Pulmonary artery endothelial cell (primary cell): ENCODE measurements at regions not wholly inside any gene's neighbourhood (a gene's known extent, or its start where the extent isn't known, plus 50 kb on each side); places are given as distances from the start of the nearest gene placed in this dataset.

Experiments used
- DNase-seq: peaks from one replicate; pipeline ENCODE4 v3.0.0-alpha.2; 2011; ENCODE audit warnings: low read depth, low spot score

- DNase-seq = no peak
These were observed 495.5 kb upstream of the SGCD start for GRCh38 chr5:155831491-155831890.

GRCh38 chr5:155833287-155833686 lies 493.7 kb upstream of the SGCD start:
- no peak for DNase-seq

GRCh38 chr5:155834271-155834975 lies 492.5 kb upstream of the SGCD start:
- DNase-seq = no peak

- DNase-seq = no peak
These were observed 490.7 kb upstream of the SGCD start for GRCh38 chr5:155836089-155836803.

- no peak for DNase-seq
These were observed 488.6 kb upstream of the SGCD start for GRCh38 chr5:155838394-155838793.

- no peak for DNase-seq
These were observed 487.5 kb upstream of the SGCD start for GRCh38 chr5:155839251-155840037.

GRCh38 chr5:155844542-155844941 lies 482.4 kb upstream of the SGCD start:
- DNase-seq = no peak

GRCh38 chr5:155850370-155850769 lies 476.6 kb upstream of the SGCD start:
- no peak for DNase-seq

- no peak for DNase-seq
These were observed 460.0 kb upstream of the SGCD start for GRCh38 chr5:155866971-155867370.

GRCh38 chr5:155867522-155868088 lies 459.4 kb upstream of the SGCD start:
- DNase-seq = no peak

- DNase-seq = no peak
These were observed 456.3 kb upstream of the SGCD start for GRCh38 chr5:155870636-155871035.

- DNase-seq = no peak
These were observed 455.3 kb upstream of the SGCD start for GRCh38 chr5:155871623-155872022.

- no peak for DNase-seq
These were observed 454.2 kb upstream of the SGCD start for GRCh38 chr5:155872629-155873220.

- DNase-seq = no peak
These were observed 447.9 kb upstream of the SGCD start for GRCh38 chr5:155878991-155879575.

- DNase-seq = no peak
These were observed 442.9 kb upstream of the SGCD start for GRCh38 chr5:155884041-155884440.

GRCh38 chr5:155885199-155885598 lies 441.8 kb upstream of the SGCD start:
- no peak for DNase-seq

- DNase-seq = no peak
These were observed 440.5 kb upstream of the SGCD start for GRCh38 chr5:155886311-155887031.

GRCh38 chr5:155895484-155895883 lies 431.5 kb upstream of the SGCD start:
- DNase-seq = no peak

GRCh38 chr5:155897761-155898160 lies 429.2 kb upstream of the SGCD start:
- DNase-seq = no peak

GRCh38 chr5:155898284-155898683 lies 428.7 kb upstream of the SGCD start:
- no peak for DNase-seq

- DNase-seq = no peak
These were observed 423.2 kb upstream of the SGCD start for GRCh38 chr5:155903791-155904190.
